IMR-90 (cell line): ENCODE measurements at regions not wholly inside any gene's neighbourhood (a gene's known extent, or its start where the extent isn't known, plus 50 kb on each side); places are given as distances from the start of the nearest gene placed in this dataset.

Source experiments
- ATAC-seq: fragments of 200-7000 bp; cut with Tn5 transposase; 2 replicates; pipeline ENCODE4 v1.9.1; 2020; ENCODE audit warnings: low read depth, mild to moderate bottlenecking, moderate library complexity
- BruUV-seq: library from RNA; stranded (reverse); fragments of 400-500 nt; replicated peaks from 2 replicates; lab custom pipeline; 2021; lab: Mats Ljungman, UMichigan
- CTCF ChIA-PET: fragments of 300-600 bp; formaldehyde crosslinking; extraction: SDS; loops from one replicate; lab custom pipeline; 2021; ENCODE audit warnings: antibody characterized with exemption; lab: Yijun Ruan, JAX
- POLR2A ChIA-PET: fragments of 300-600 bp; sonication (Branson Sonifier 250); formaldehyde crosslinking; loops from one replicate; lab custom pipeline; 2022; ENCODE audit warnings: antibody characterized with exemption; ENCODE audit not compliant: unreplicated experiment; lab: Charles Lee
- DNase-seq: peaks from one replicate; pipeline ENCODE4 v3.0.0; 2013
- H2AFZ ChIP-seq: replicated peaks from 2 replicates; pipeline ENCODE3; 2013; ENCODE audit warnings: low read length, mild to moderate bottlenecking; ENCODE audit not compliant: poor library complexity
- H2AK5ac ChIP-seq: 2 replicates; pipeline ENCODE4 v1.6.1; 2013; ENCODE audit warnings: low read depth, low read length, inconsistent platforms
- H2AK9ac ChIP-seq: replicated peaks from 2 replicates; pipeline ENCODE3; 2013; ENCODE audit warnings: mild to moderate bottlenecking, low read depth, low read length, moderate library complexity; ENCODE audit not compliant: poor library complexity
- H2BK120ac ChIP-seq: 2 replicates; pipeline ENCODE4 v1.6.1; 2013; ENCODE audit warnings: low read depth, low read length, inconsistent platforms
- H2BK15ac ChIP-seq: 3 replicates; pipeline ENCODE4 v1.6.1; 2013; ENCODE audit warnings: low read depth, low read length, inconsistent platforms
- H2BK20ac ChIP-seq: 2 replicates; pipeline ENCODE4 v1.6.1; 2013; ENCODE audit warnings: low read depth, mild to moderate bottlenecking, inconsistent platforms, low read length, moderate library complexity
- H2BK5ac ChIP-seq: 2 replicates; pipeline ENCODE4 v1.6.1; 2013; ENCODE audit warnings: mild to moderate bottlenecking, low read depth, low read length, inconsistent platforms; ENCODE audit not compliant: poor library complexity, severe bottlenecking
- H3K14ac ChIP-seq: replicated peaks from 2 replicates; pipeline ENCODE4 v1.6.1; 2013; ENCODE audit warnings: low read depth, low read length, inconsistent platforms
- H3K18ac ChIP-seq: 2 replicates; pipeline ENCODE4 v1.6.1; 2013; ENCODE audit warnings: low read depth, low read length, control low read depth
- H3K23ac ChIP-seq: 2 replicates; pipeline ENCODE4 v1.6.1; 2013; ENCODE audit warnings: low read depth, low read length, inconsistent platforms
- H3K27ac ChIP-seq: 2 replicates; pipeline ENCODE4 v1.5.1; 2013; ENCODE audit warnings: mild to moderate bottlenecking, control low read depth, low read length; ENCODE audit not compliant: insufficient read depth
- H3K27me3 ChIP-seq: 2 replicates; pipeline ENCODE4 v1.6.1; 2013; ENCODE audit warnings: low read length; ENCODE audit not compliant: control insufficient read depth, insufficient read depth
- H3K36me3 ChIP-seq: 2 replicates; pipeline ENCODE4 v1.6.1; 2013; ENCODE audit warnings: low read length, mixed read lengths; ENCODE audit not compliant: control insufficient read depth, insufficient read depth
- H3K4ac ChIP-seq: 2 replicates; pipeline ENCODE4 v1.6.1; 2013; ENCODE audit warnings: low read depth, low read length, inconsistent platforms
- H3K4me1 ChIP-seq: 2 replicates; pipeline ENCODE4 v1.6.1; 2013; ENCODE audit warnings: low read length, mixed read lengths; ENCODE audit not compliant: control insufficient read depth, insufficient read depth
- H3K4me2 ChIP-seq: 2 replicates; pipeline ENCODE4 v1.6.1; 2013; ENCODE audit warnings: low read depth, mild to moderate bottlenecking, control low read depth, low read length, moderate library complexity
- H3K4me3 ChIP-seq: 2 replicates; pipeline ENCODE4 v1.5.1; 2013; ENCODE audit warnings: low read depth, mild to moderate bottlenecking, control low read depth, low read length, moderate library complexity; ENCODE audit not compliant: insufficient read depth
- H3K56ac ChIP-seq: 2 replicates; pipeline ENCODE4 v1.6.1; 2013; ENCODE audit warnings: low read length, inconsistent platforms; ENCODE audit not compliant: insufficient read depth; ENCODE audit errors: extremely low read depth
- H3K79me1 ChIP-seq, 2 experiments: 2 replicates each; pipeline ENCODE4 v1.6.1; 2013; ENCODE audit warnings: low read length in 2 of 2, inconsistent platforms in 1 of 2, low read depth in 1 of 2
- H3K9ac ChIP-seq: 2 replicates; pipeline ENCODE4 v1.6.1; 2013; ENCODE audit warnings: low read depth, low read length, control low read depth
- H3K9me1 ChIP-seq: 2 replicates; pipeline ENCODE4 v1.6.1; 2013; ENCODE audit warnings: low read length, inconsistent platforms; ENCODE audit not compliant: insufficient read depth
- H3K9me3 ChIP-seq: 2 replicates; pipeline ENCODE4 v1.6.1; 2013; ENCODE audit warnings: low read length; ENCODE audit not compliant: control insufficient read depth, insufficient read depth
- H4K20me1 ChIP-seq: 2 replicates; pipeline ENCODE4 v1.6.1; 2013; ENCODE audit warnings: low read length, inconsistent platforms; ENCODE audit not compliant: insufficient read depth
- H4K5ac ChIP-seq: 2 replicates; pipeline ENCODE4 v1.6.1; 2013; ENCODE audit warnings: mild to moderate bottlenecking, low read depth, low read length, control low read depth
- H4K8ac ChIP-seq, 2 experiments: 2 replicates each; pipeline ENCODE4 v1.6.1; 2013; ENCODE audit warnings: low read depth in 2 of 2, low read length in 2 of 2, control low read depth in 1 of 2, inconsistent platforms in 1 of 2
- H4K91ac ChIP-seq: 2 replicates; pipeline ENCODE4 v1.6.1; 2013; ENCODE audit warnings: low read depth, low read length, inconsistent platforms; ENCODE audit not compliant: insufficient read depth
- BHLHE40 ChIP-seq: fragments of 150-350 bp; IDR thresholded peaks from 2 replicates; pipeline ENCODE4 v1.6.1; 2016; ENCODE audit warnings: mild to moderate bottlenecking, low read depth, low read length
- CEBPB ChIP-seq: IDR thresholded peaks from 2 replicates; pipeline ENCODE4 v1.6.1; 2012; ENCODE audit warnings: low read depth, low read length, improper control_type of control experiment
- CHD1 ChIP-seq: IDR thresholded peaks from 2 replicates; pipeline ENCODE4 v1.6.1; 2012; ENCODE audit warnings: low read depth, low read length, improper control_type of control experiment
- FOS ChIP-seq: fragments of 150-350 bp; IDR thresholded peaks from 2 replicates; pipeline ENCODE4 v1.6.1; 2016; ENCODE audit warnings: low read depth, low read length
- MAFK ChIP-seq: IDR thresholded peaks from 2 replicates; pipeline ENCODE4 v1.6.1; 2012; ENCODE audit warnings: low read depth, low read length, improper control_type of control experiment
- MAZ ChIP-seq: IDR thresholded peaks from 2 replicates; pipeline ENCODE4 v1.6.1; 2012; ENCODE audit warnings: low read depth, mild to moderate bottlenecking, low read length, improper control_type of control experiment, moderate library complexity, borderline replicate concordance
- MXI1 ChIP-seq: IDR thresholded peaks from 2 replicates; pipeline ENCODE4 v1.6.1; 2012; ENCODE audit warnings: low read depth, mild to moderate bottlenecking, low read length, moderate library complexity, borderline replicate concordance
- NFE2L2 ChIP-seq: fragments of 150-350 bp; IDR thresholded peaks from 2 replicates; pipeline ENCODE4 v1.6.1; 2016; ENCODE audit warnings: low read depth, mild to moderate bottlenecking, low read length
- POLR2A ChIP-seq: IDR thresholded peaks from 2 replicates; pipeline ENCODE4 v1.6.1; 2012; ENCODE audit warnings: mild to moderate bottlenecking, low read depth, low read length
- RAD21 ChIP-seq: IDR thresholded peaks from 2 replicates; pipeline ENCODE4 v1.6.1; 2012; ENCODE audit warnings: low read length, improper control_type of control experiment
- RCOR1 ChIP-seq: IDR thresholded peaks from 2 replicates; pipeline ENCODE4 v1.6.1; 2012; ENCODE audit warnings: mild to moderate bottlenecking, low read length, improper control_type of control experiment; ENCODE audit not compliant: insufficient replicate concordance
- RFX5 ChIP-seq: IDR thresholded peaks from 2 replicates; pipeline ENCODE4 v1.8.0; 2012; ENCODE audit warnings: low read depth, mild to moderate bottlenecking, low read length, moderate library complexity
- SMC3 ChIP-seq: fragments of 150-350 bp; IDR thresholded peaks from 2 replicates; pipeline ENCODE4 v1.6.1; 2016; ENCODE audit warnings: low read depth, mild to moderate bottlenecking, antibody characterized with exemption, low read length, moderate library complexity
- WGBS, 2 experiments: methylation state at CpG; one replicate each; pipeline versions ENCODE4 v1.1.5 to v1.1.7; 2013; ENCODE audit warnings: missing lambda C conversion rate in 2 of 2; ENCODE audit not compliant: insufficient read length in 1 of 2; ENCODE audit errors: extremely low coverage in 2 of 2; 5-methylcytosine and 5-hydroxymethylcytosine counted together
- dilution Hi-C: fragments of 300-500 bp; cut with HindIII; formaldehyde crosslinking; loops from one replicate; pipeline ENCODE4 v1.14.3; 2018; ENCODE audit warnings: low sequenced_read_pairs; ENCODE audit not compliant: unreplicated experiment
- in situ Hi-C: fragments of 300-500 bp; cut with MboI; formaldehyde crosslinking; loops from 3 replicates; pipeline ENCODE4 v1.14.3; 2019; ENCODE audit warnings: low sequenced_read_pairs, inconsistent platforms, mixed read lengths
- intact Hi-C: fragments of 100-400 bp; cut with micrococcal nuclease; formaldehyde crosslinking; loops from 2 replicates; pipeline ENCODE4 v1.10.0; 2022
- TF ChIP-seq, protein P1 (sequence below): conservative IDR thresholded peaks from 2 replicates; pipeline ENCODE4 v1.5.1; 2012; ENCODE audit warnings: mild to moderate bottlenecking, low read depth, low read length, improper control_type of control experiment
- TF ChIP-seq, protein P2 (sequence below): fragments of 150-350 bp; IDR thresholded peaks from 2 replicates; pipeline ENCODE4 v1.6.1; 2017; ENCODE audit warnings: mild to moderate bottlenecking, antibody characterized with exemption, low read length, low read depth
- TF ChIP-seq, protein P3 (sequence below): fragments of 150-350 bp; IDR thresholded peaks from 2 replicates; pipeline ENCODE4 v1.6.1; 2016; ENCODE audit warnings: low read depth, mild to moderate bottlenecking, low read length, moderate library complexity, borderline replicate concordance

DNA sequence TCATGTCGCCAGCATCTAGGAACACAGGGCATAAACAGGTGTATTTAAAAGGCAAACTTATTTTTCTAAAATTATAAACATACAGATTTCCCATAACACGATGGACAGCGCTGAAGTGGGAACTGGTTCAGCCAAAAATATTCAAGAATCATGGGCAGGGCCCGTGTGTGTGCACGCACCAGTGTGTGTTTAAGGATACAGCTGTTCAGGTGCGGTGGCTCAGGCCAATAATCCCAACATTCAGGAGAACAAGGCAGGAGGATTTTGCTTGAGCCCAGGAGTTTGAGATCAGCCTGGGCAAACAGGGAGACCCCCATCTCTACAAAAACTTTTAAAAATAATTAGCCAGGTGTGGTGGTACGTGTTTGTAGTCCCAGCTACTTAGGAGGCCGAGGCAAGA lies 288.6 kb upstream of the HDAC4 start:
- H3K4me3 ChIP-seq: no peak overlapping the region
- peaks cover 13% of the 10 kb centered on the region for H3K9me3 ChIP-seq
- no peak overlapping the region for H3K9ac ChIP-seq
- ATAC-seq (no peak), DNase-seq (no peak)
- H4K91ac ChIP-seq: no peak overlapping the region
- no peaks in the 10 kb centered on the region for H3K27me3 ChIP-seq
- no peak overlapping the region for H3K14ac ChIP-seq
- no peak overlapping the region for H3K23ac ChIP-seq
- WGBS, 2 experiments: no CpG with 5 or more reads among the region's 8 CpGs
- no peak overlapping the region for H2AK5ac ChIP-seq
- H3K9me1 ChIP-seq: no peaks in the 10 kb centered on the region
- in situ Hi-C loops (no loop called here), dilution Hi-C loops (no loop called here), intact Hi-C loops (no loop called here)
- no peak overlapping the region for H3K27ac ChIP-seq
- H2AK9ac ChIP-seq: no peak overlapping the region
- no peak overlapping the region for H3K56ac ChIP-seq
- H3K4me1 ChIP-seq: no peaks in the 10 kb centered on the region
- ChIA-PET CTCF (no interaction called here), POLR2A (no interaction called here)
- no peak overlapping the region for H2BK5ac ChIP-seq
- H3K4ac ChIP-seq: no peak overlapping the region
- TF ChIP-seq SMC3 (no peak), MAZ (no peak), RCOR1 (no peak), POLR2A (no peak), MAFK (no peak), MXI1 (no peak), BHLHE40 (no peak), RFX5 (no peak), CEBPB (no peak), FOS (no peak), CHD1 (no peak), NFE2L2 (no peak), RAD21 (no peak)
- TF ChIP-seq, protein P1, sequence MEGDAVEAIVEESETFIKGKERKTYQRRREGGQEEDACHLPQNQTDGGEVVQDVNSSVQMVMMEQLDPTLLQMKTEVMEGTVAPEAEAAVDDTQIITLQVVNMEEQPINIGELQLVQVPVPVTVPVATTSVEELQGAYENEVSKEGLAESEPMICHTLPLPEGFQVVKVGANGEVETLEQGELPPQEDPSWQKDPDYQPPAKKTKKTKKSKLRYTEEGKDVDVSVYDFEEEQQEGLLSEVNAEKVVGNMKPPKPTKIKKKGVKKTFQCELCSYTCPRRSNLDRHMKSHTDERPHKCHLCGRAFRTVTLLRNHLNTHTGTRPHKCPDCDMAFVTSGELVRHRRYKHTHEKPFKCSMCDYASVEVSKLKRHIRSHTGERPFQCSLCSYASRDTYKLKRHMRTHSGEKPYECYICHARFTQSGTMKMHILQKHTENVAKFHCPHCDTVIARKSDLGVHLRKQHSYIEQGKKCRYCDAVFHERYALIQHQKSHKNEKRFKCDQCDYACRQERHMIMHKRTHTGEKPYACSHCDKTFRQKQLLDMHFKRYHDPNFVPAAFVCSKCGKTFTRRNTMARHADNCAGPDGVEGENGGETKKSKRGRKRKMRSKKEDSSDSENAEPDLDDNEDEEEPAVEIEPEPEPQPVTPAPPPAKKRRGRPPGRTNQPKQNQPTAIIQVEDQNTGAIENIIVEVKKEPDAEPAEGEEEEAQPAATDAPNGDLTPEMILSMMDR: no peak
- TF ChIP-seq, protein P2, sequence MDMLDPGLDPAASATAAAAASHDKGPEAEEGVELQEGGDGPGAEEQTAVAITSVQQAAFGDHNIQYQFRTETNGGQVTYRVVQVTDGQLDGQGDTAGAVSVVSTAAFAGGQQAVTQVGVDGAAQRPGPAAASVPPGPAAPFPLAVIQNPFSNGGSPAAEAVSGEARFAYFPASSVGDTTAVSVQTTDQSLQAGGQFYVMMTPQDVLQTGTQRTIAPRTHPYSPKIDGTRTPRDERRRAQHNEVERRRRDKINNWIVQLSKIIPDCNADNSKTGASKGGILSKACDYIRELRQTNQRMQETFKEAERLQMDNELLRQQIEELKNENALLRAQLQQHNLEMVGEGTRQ: no peak
- TF ChIP-seq, protein P3, sequence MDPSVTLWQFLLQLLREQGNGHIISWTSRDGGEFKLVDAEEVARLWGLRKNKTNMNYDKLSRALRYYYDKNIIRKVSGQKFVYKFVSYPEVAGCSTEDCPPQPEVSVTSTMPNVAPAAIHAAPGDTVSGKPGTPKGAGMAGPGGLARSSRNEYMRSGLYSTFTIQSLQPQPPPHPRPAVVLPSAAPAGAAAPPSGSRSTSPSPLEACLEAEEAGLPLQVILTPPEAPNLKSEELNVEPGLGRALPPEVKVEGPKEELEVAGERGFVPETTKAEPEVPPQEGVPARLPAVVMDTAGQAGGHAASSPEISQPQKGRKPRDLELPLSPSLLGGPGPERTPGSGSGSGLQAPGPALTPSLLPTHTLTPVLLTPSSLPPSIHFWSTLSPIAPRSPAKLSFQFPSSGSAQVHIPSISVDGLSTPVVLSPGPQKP: no peak
- no peak overlapping the region for H3K18ac ChIP-seq
- H3K4me2 ChIP-seq: no peak overlapping the region
- no peaks in the 10 kb centered on the region for H3K79me1 ChIP-seq
- no peak overlapping the region for H2AFZ ChIP-seq
- no peak overlapping the region for H4K5ac ChIP-seq
- H2BK120ac ChIP-seq: no peak overlapping the region
- H2BK15ac ChIP-seq: no peak overlapping the region
- no peak overlapping the region for H4K8ac ChIP-seq
- no peak overlapping the region for H2BK20ac ChIP-seq
- H4K20me1 ChIP-seq: no peaks in the 10 kb centered on the region
- H3K36me3 ChIP-seq: no peaks in the 10 kb centered on the region
- no TSS peak for BruUV-seq
